GM12891 (cell line): ENCODE measurements at regions not wholly inside any gene's neighbourhood (a gene's known extent, or its start where the extent isn't known, plus 50 kb on each side); places are given as distances from the start of the nearest gene placed in this dataset.

Source experiments
- POLR2AphosphoS5 ChIP-seq: IDR thresholded peaks from 2 replicates; pipeline ENCODE4 v1.6.1; 2011; ENCODE audit warnings: low read depth, low read length, control low read depth
- POU2F2 ChIP-seq: IDR thresholded peaks from 2 replicates; pipeline ENCODE4 v1.6.1; 2011; ENCODE audit warnings: low read depth, mild to moderate bottlenecking, control low read depth, low read length, moderate library complexity
- TAF1 ChIP-seq: IDR thresholded peaks from 2 replicates; pipeline ENCODE4 v1.6.1; 2011; ENCODE audit warnings: low read depth, low read length, control low read depth

- TF ChIP-seq POU2F2, result no peak
- no peak for TF ChIP-seq TAF1
- no peak for TF ChIP-seq POLR2AphosphoS5
Measured at GRCh38 chr4:13876131-13876530, 248.6 kb upstream of the BOD1L1 start.
